ENCODE measurements at regions not wholly inside any gene's neighbourhood (a gene's known extent, or its start where the extent isn't known, plus 50 kb on each side); places are given as distances from the start of the nearest gene placed in this dataset.
"Not testable (repeated sequence)": the region's sequence is repeated elsewhere in the genome, so short reads cannot be mapped to it uniquely, and the experiment has no call there.

GRCh38 chr7:146057958-146058357 is 58.6 kb upstream of the CNTNAP2 start:
- no peak for DNase-seq

GRCh38 chr7:146054909-146055308 is 61.7 kb upstream of the CNTNAP2 start:
- no peak for DNase-seq

GRCh38 chr7:146053492-146053891 is 63.1 kb upstream of the CNTNAP2 start:
- no peak for DNase-seq

GRCh38 chr7:146043310-146043709 is 73.3 kb upstream of the CNTNAP2 start:
- not testable (repeated sequence) for DNase-seq

GRCh38 chr7:146028251-146028750 is 88.3 kb upstream of the CNTNAP2 start:
- DNase-seq = no peak

- DNase-seq = no peak
These were observed 89.4 kb upstream of the CNTNAP2 start for GRCh38 chr7:146027243-146027642.

GRCh38 chr7:146022776-146023175 is 93.8 kb upstream of the CNTNAP2 start:
- no peak for DNase-seq

- not testable (repeated sequence) for DNase-seq
These were observed 97.3 kb upstream of the CNTNAP2 start for GRCh38 chr7:146019041-146020004.

GRCh38 chr7:146017366-146017765 is 99.2 kb upstream of the CNTNAP2 start:
- DNase-seq = not testable (repeated sequence)

GRCh38 chr7:146014154-146014553 is 102.4 kb upstream of the CNTNAP2 start:
- DNase-seq = not testable (repeated sequence)

- no peak for DNase-seq
These were observed 108.3 kb upstream of the CNTNAP2 start for GRCh38 chr7:146008293-146008692.

GRCh38 chr7:146004805-146005204 is 111.8 kb upstream of the CNTNAP2 start:
- DNase-seq = no peak

GRCh38 chr7:146002431-146003078 is 114.0 kb upstream of the CNTNAP2 start:
- no peak for DNase-seq

GRCh38 chr7:146002008-146002407 is 114.6 kb upstream of the CNTNAP2 start:
- DNase-seq = no peak

- no peak for DNase-seq
These were observed 115.7 kb upstream of the CNTNAP2 start for GRCh38 chr7:146000882-146001281.

- DNase-seq = no peak
These were observed 127.1 kb upstream of the CNTNAP2 start for GRCh38 chr7:145989469-145989868.

- no peak for DNase-seq
These were observed 130.2 kb upstream of the CNTNAP2 start for GRCh38 chr7:145986248-145986874.

- peak; percentile 49 for DNase-seq
These were observed 137.8 kb upstream of the CNTNAP2 start for GRCh38 chr7:145978769-145979168.

GRCh38 chr7:145959981-145960380 is 156.6 kb upstream of the CNTNAP2 start:
- DNase-seq = no peak

GRCh38 chr7:145957160-145957890 is 159.3 kb upstream of the CNTNAP2 start:
- DNase-seq = no peak

- no peak for DNase-seq
These were observed 165.0 kb upstream of the CNTNAP2 start for GRCh38 chr7:145951566-145951965.

GRCh38 chr7:145928937-145929336 is 187.7 kb upstream of the CNTNAP2 start:
- DNase-seq = no peak

- DNase-seq = no peak
These were observed 196.9 kb upstream of the CNTNAP2 start for GRCh38 chr7:145919712-145920111.
